ENCODE measurements at regions not wholly inside any gene's neighbourhood (a gene's known extent, or its start where the extent isn't known, plus 50 kb on each side); places are given as distances from the start of the nearest gene placed in this dataset.
A peak's percentile ranks its signal among the peaks of the same experiment; 100 is the strongest.
"Not testable (repeated sequence)": the region's sequence is repeated elsewhere in the genome, so short reads cannot be mapped to it uniquely, and the experiment has no call there.

GRCh38 chr10:65265451-65265954 is 1660.3 kb upstream of the LRRTM3 start:
- peaks cover 6% of the 10 kb centered on the region for H3K9me3 Mint-ChIP-seq
- no peaks in the 10 kb centered on the region for H3K36me3 Mint-ChIP-seq (ENCODE audit: low read depth)
- DNase-seq: no peak
- no peaks in the 10 kb centered on the region for H3K27me3 Mint-ChIP-seq (ENCODE audit: low read depth, poor library complexity)
- no peak overlapping the region for H3K27ac Mint-ChIP-seq
- no peak overlapping the region for H3K4me3 Mint-ChIP-seq
- H3K4me1 Mint-ChIP-seq: no peaks in the 10 kb centered on the region
- TF ChIP-seq, protein P1, sequence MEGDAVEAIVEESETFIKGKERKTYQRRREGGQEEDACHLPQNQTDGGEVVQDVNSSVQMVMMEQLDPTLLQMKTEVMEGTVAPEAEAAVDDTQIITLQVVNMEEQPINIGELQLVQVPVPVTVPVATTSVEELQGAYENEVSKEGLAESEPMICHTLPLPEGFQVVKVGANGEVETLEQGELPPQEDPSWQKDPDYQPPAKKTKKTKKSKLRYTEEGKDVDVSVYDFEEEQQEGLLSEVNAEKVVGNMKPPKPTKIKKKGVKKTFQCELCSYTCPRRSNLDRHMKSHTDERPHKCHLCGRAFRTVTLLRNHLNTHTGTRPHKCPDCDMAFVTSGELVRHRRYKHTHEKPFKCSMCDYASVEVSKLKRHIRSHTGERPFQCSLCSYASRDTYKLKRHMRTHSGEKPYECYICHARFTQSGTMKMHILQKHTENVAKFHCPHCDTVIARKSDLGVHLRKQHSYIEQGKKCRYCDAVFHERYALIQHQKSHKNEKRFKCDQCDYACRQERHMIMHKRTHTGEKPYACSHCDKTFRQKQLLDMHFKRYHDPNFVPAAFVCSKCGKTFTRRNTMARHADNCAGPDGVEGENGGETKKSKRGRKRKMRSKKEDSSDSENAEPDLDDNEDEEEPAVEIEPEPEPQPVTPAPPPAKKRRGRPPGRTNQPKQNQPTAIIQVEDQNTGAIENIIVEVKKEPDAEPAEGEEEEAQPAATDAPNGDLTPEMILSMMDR (IDR thresholded peaks at IDR 0.05): no peak

DNA sequence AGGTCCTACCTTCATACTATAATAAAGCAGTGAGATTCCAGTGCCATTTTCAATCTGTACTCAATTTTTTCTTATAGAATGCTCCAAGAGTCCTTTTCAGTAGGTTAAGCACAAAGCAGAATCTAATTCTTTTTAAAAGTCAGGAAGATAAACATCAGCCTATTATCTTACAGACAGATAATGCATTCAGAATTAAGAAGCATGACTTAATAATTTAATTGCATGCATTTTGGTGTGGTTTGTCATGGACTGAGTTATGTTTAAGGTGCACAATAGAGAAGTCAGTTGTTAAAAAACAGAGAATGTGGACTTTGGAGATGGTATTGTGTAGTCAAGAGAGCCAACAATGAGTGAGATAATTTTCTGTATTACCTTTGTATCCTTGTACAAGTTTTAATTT is 1656.3 kb upstream of the LRRTM3 start:
- not testable (repeated sequence) for H3K4me3 Mint-ChIP-seq; DNase-seq; H3K36me3 Mint-ChIP-seq (ENCODE audit: low read depth); H3K4me1 Mint-ChIP-seq; H3K27me3 Mint-ChIP-seq (ENCODE audit: low read depth, poor library complexity); H3K9me3 Mint-ChIP-seq; H3K27ac Mint-ChIP-seq

DNA sequence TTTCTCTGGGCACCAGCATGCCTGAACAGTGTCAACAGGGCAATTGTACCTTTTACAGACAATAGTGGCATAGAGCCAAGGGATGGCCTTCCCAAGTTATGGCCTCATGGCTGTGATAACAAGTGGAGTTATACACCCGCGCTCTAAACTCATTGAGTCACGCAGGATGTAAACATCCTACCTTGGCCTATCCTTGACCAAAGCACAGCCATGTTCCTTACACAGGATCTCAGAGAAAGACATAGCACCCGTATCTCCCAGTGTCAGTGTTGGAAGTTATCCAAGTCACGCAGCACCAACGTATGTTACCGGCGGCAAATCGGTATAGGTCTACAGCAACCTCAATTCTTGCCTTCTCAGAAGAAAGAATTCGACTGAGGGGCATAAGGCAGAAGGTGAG is 1654.9 kb upstream of the LRRTM3 start:
- Mint-ChIP-seq H3K27me3 (ENCODE audit: low read depth, poor library complexity) (no peaks in the 10 kb centered on the region), H3K9me3 (no peaks in the 10 kb centered on the region), H3K36me3 (ENCODE audit: low read depth) (no peaks in the 10 kb centered on the region), H3K27ac (peak overlapping the region; percentile 14), H3K4me3 (no peak overlapping the region), H3K4me1 (peaks cover 5% of the 10 kb centered on the region)
- no peak for DNase-seq
- TF ChIP-seq, protein P1 (IDR thresholded peaks at IDR 0.05): no peak

GRCh38 chr10:65273115-65273514 is 1652.7 kb upstream of the LRRTM3 start:
- no peak for DNase-seq
- Mint-ChIP-seq H3K27ac (no peak overlapping the region), H3K9me3 (no peaks in the 10 kb centered on the region), H3K27me3 (ENCODE audit: low read depth, poor library complexity) (no peaks in the 10 kb centered on the region), H3K36me3 (ENCODE audit: low read depth) (no peaks in the 10 kb centered on the region), H3K4me1 (peaks cover 5% of the 10 kb centered on the region), H3K4me3 (no peak overlapping the region)
- TF ChIP-seq, protein P1 (IDR thresholded peaks at IDR 0.05): no peak

- Mint-ChIP-seq H3K9me3 (peaks cover 19% of the 10 kb centered on the region), H3K27me3 (ENCODE audit: low read depth, poor library complexity) (no peaks in the 10 kb centered on the region), H3K4me1 (peaks cover 5% of the 10 kb centered on the region), H3K27ac (no peak overlapping the region), H3K4me3 (no peak overlapping the region), H3K36me3 (ENCODE audit: low read depth) (no peaks in the 10 kb centered on the region)
- TF ChIP-seq, protein P1 (IDR thresholded peaks at IDR 0.05): no peak
- no peak for DNase-seq
Observed at GRCh38 chr10:65275296-65275695, 1650.5 kb upstream of the LRRTM3 start.

DNA sequence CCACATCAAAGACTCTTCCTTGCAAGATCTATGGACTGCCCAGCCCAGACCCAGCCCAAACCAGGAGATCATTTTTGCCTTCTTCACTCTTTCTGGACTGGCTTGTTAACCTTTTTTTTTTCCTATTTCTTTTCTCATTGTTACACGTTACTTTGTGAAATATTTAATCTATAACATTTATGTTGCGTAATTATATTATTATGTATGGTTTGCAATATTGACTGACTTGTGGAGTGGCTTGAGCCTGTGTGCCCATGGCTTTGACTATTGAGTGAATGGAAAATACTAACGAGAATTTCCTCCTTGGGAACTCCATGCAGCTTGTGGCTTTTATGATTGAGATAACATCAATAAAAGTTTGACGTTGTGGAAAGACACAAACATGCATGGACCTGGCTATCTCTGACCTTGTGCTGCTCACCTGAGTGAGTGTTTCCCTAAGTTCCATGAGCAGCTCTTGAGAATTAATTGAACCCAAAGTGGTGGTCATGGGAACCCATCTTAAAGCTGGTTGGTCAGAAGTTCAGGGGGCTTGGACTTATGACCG is 1641.3 kb upstream of the LRRTM3 start:
- no peak for DNase-seq
- H3K4me1 Mint-ChIP-seq: peaks cover 8% of the 10 kb centered on the region
- H3K27ac Mint-ChIP-seq: no peak overlapping the region
- peaks cover 11% of the 10 kb centered on the region for H3K9me3 Mint-ChIP-seq
- H3K4me3 Mint-ChIP-seq: no peak overlapping the region
- H3K36me3 Mint-ChIP-seq (ENCODE audit: low read depth): no peaks in the 10 kb centered on the region
- TF ChIP-seq, protein P1 (IDR thresholded peaks at IDR 0.05): no peak
- no peaks in the 10 kb centered on the region for H3K27me3 Mint-ChIP-seq (ENCODE audit: low read depth, poor library complexity)

GRCh38 chr10:65285726-65286125 is 1640.1 kb upstream of the LRRTM3 start:
- not testable (repeated sequence) for DNase-seq; H3K9me3 Mint-ChIP-seq; H3K4me1 Mint-ChIP-seq; H3K4me3 Mint-ChIP-seq; H3K27me3 Mint-ChIP-seq (ENCODE audit: low read depth, poor library complexity); H3K36me3 Mint-ChIP-seq (ENCODE audit: low read depth)
- peak overlapping the region; percentile 57 for H3K27ac Mint-ChIP-seq
